Ammon's horn (tissue), 1 donor: ENCODE measurements at regions not wholly inside any gene's neighbourhood (a gene's known extent, or its start where the extent isn't known, plus 50 kb on each side); places are given as distances from the start of the nearest gene placed in this dataset.

ENCODE experiments used
- DNase-seq: peaks from one replicate; pipeline ENCODE4 v3.0.0-alpha.2; 2016; ENCODE audit warnings: low spot score

- no peak for DNase-seq
These were observed 64.5 kb downstream of the TUSC1 start for GRCh38 chr9:25613709-25614108.

DNA sequence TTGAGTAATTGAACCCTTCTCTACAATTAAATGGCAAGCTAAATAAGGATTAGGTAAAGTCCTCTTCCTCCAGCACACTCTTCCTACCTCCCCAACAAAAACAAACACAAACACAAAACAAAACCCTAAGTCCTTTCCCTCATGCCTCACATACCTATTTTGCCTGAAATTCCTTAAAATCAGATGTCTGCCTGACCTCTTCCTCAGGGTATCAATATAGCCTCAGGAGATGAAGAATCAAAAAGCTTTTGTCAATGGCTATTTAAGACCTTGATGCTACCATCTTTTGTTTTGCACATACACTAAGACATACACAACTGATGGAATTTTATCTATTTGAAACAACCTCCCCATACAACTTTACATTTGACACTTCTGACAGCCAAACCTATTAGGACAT is 75.1 kb downstream of the TUSC1 start:
- DNase-seq, result no peak

GRCh38 chr9:25602400-25603044 is 75.7 kb downstream of the TUSC1 start:
- DNase-seq, result no peak

- DNase-seq, result no peak
These were observed 77.7 kb downstream of the TUSC1 start for GRCh38 chr9:25600501-25600900.

DNA sequence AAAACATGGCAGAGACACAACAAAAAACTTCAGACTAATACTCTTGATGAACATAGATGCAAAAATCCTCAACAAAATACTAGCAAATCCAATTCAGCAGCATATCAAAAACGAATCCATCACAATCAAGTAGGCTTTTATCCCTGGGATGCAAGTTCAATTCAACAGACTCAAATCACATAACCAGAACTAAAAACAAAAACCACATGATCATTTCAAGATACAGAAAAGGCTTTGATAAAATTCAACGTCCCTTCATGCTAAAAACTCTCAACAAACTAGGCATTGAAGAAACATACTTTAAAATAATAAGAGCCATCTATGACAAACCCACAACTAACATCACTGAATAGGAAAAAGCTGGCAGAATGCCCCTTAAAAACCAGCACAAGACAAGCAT is 93.6 kb downstream of the TUSC1 start:
- DNase-seq, result no peak

DNA sequence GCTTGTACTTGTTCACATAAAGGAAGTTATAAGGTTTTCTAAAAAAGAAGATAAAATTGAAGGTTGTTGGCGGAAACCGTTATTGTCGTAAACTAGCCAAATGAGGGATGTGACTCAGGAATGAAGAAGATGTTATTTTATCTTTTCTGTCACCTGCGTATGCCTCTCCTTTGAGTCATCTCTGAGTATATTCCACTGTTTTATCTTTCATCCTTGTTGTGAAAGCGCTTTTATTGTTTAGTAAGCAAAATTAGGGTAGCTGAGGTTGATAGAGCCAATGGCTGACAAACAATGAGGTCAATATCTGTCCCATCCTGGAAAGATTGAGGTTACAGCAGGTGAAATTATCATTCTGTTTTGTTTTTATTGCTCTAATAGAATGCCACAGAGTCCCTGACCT is 105.0 kb downstream of the TUSC1 start:
- no peak for DNase-seq

GRCh38 chr9:25571491-25571890 is 106.8 kb downstream of the TUSC1 start:
- DNase-seq, result no peak

- no peak for DNase-seq
These were observed 107.4 kb downstream of the TUSC1 start for GRCh38 chr9:25570802-25571201.

DNA sequence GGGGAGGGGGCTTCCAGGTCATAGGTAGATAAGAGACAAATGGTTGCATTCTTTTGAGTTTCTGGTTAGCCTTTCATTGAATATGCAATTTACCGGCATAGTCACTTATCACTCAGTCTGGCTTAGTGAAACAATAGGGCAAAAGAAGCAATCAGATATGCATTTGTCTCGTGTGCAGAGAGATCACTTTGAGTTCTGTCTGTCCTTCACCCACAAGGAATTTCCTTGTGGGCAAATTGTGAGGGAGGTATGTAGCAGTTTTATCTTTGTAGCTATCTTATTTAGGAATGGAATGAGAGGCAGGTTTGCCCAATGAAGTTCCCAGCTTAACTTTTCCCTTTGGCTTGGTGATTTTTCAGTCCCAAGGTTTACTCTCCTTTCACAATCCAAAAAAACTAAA is 116.1 kb downstream of the TUSC1 start:
- DNase-seq, result no peak

DNA sequence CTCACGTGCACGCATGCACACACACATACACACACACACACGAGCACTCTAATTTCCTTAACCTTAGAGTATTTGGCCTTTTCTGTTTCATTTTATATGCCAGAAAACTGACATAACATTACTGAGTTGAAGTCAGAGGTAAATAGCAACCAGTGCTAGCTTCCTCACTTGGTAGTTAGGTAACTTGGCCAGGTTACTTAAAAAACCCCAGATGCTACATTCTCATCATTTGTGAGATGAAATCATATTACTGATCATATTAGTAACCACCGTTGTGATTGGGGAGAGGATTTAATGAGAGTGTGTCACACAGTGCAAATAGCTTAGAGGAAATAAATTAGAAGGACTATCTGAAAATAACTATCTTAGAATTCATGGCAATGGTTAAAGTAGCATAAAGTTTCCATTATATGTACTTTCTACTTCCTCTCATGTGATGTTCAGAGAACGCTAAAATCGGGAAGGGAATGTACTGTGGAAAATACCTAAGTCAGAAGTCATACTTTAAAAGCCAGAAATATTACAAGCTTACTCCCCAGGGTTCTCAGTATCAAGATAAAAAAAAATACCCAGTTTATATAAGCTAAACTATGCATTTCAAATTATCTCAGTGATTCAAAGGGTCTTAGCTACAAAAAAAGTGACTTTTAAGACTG is 120.5 kb downstream of the TUSC1 start:
- no peak for DNase-seq

DNA sequence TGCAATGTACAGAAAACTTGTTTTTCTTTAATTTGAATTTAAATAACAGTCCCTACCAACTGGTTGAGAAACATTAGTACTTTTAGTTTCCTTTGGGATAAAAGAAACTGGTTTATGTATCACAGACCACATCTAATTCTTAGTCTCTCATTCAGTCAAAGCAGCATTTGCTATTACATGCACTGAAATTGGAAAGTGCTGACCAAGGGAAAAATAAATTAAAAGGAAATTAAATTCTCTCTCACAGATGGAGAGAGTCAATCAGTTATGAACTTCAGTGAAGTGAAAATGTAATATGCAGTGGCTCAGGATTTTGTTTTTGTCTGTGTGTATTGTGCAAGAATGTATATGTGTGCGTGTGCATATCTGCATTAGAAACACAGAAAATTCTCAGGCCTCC is 121.7 kb downstream of the TUSC1 start:
- DNase-seq, result no peak

DNA sequence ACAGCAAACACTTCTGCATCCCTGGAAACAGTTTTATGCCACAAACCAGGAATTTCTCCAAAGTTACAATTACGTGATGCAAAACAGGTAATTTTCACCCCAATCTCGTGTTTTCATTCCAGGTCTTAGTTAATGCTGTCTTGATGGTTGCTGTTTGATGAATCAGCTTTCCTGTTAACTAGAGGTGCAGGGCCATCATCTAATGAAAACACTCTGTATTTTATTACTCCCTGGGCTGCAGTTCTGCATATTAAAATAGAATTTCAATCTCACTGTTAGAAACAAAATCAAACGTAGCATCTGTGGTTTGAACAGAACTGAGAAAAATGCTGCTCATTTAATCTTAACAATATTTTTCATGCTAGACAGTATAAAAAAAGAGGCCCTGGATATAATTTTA is 129.4 kb downstream of the TUSC1 start:
- DNase-seq, result no peak

DNA sequence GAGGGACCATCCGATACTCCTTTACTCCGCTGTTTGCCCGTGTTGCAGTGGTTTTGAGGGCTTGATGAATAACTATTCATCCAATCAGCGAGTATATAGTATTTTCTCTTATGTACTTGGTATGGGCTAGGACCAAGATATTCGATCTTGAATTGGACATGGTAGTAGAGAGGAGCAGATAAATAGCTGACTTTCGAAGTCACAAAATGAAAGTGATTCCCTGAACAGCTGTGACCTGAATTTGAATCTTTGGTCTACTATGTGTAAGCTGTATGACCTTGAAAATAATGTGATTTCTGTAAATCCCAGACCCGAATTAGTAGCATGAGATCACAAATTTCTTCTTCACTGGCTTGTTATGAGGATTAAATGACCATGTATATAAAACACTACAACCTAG is 134.4 kb downstream of the TUSC1 start:
- DNase-seq, result no peak

DNA sequence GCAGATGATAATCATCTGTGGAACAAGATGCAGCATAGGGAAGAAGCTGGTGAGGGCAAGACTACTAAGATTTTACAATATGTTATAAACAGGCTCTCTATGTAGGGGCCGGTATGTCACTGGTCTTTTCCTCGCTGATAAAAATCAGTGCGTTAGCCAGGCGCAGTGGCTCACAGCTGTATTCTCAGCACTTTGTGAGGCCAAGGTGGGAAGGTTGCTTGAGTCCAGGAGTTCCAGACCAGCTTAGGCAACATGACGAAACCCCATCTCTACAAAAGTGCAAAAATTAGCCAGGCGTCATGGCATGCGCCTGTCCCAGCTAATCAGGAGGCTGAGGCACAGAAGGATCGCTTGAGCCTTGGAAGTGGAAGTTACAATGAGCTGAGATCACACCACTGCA is 135.9 kb downstream of the TUSC1 start:
- DNase-seq, result no peak

DNA sequence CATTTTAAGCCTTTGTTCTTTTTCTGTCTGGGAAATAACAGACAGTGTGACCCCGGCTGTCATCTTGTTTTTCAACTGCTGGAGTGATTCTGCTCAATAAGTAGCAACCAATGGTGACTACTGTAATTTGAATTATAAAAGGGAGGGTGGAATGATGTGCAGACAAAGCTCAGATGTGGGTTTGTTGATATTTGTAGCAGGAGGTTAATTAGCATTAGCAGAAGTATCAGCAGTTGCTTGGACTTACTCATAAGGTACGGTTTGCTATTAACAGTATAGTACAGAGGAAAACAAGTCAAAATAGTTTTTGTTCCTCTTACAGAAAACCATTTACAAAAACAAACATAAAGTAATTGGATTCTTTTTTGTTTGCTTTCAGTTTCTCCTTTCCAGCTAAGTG is 140.4 kb downstream of the TUSC1 start:
- DNase-seq, result no peak

DNA sequence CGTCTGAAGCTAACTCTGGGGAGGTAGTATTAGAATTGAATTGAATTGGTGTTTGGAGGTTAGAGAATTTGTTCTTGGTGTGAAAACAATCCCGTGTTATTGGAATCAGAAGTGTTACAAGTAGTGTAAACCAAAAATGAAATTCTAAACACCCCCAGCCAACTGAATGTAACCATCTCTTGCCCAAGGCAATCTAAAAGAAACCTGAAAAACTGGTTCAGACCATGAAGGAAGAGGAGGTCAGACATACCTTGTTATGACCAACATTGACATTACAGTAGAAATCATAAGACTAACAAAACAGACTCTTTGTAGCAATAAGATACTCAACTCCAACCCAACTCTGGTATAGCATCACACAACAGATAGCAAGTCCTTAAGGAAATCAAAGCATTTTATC is 159.0 kb downstream of the TUSC1 start:
- no peak for DNase-seq

GRCh38 chr9:25517701-25518100 is 160.5 kb downstream of the TUSC1 start:
- no peak for DNase-seq

DNA sequence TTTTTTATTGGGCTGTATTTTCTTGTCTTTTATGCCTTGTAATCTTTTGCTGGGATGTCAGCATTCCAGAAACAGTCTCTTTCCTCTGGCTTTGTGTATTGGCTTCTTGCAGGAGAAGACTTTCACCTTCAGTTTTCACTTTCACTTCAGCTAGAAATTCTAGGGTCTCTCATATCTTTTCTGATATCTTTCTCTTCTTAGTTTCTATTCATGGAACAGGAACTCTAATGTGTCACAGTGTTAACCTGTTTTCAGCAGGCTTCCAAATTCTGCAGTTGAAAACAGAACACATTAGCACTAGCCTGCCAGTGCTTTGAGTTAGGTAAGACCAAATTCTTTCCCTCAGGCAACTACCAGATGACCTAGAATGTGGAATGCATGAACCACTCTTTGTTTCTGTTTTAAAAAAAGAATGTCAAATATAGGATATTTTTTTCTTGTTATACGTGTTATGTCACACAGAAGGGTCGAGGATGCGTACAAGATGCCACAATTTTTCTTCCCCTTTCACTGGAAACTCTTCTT is 164.7 kb downstream of the TUSC1 start:
- DNase-seq, result no peak

DNA sequence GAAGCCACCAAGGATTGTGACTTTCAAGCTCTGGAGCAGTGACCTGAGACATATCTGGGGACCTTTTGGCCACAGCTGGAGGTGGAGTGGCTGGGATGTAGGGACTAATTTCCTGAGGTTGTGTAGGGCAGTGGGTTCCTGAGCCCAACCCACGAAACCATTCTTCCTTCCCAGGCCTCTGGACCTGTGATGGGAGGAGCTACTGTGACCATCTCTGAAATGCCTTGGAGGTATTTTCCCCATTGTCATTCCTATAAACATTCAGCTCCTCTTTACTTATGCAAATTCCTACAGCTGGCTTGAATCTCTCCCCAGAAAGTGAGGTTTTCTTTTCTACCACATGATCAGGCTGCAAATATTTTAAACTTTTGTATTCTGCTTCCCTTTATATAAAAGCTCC is 172.6 kb downstream of the TUSC1 start:
- no peak for DNase-seq

GRCh38 chr9:25481372-25481771 is 196.9 kb downstream of the TUSC1 start:
- DNase-seq, result no peak

- DNase-seq, result no peak
These were observed 197.5 kb downstream of the TUSC1 start for GRCh38 chr9:25480696-25481095.

DNA sequence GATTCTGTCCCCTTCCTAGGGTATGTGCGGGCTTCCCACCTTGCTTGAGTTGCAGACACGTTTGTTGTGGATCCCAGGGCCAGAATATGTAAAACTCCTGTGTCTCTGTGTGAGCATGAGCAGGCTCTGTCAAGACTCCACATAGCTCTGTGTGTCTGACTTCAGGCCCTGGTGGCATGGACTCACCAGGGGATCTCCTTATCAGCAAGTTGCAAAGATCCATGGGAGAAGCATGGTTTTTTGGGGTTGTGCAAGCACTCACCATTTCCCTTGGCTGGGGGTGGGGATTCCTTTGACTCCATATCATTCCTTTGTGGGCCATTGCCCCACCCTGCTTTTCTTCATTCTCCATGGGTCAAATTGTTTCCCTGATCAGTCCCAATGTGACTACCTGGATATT is 205.6 kb downstream of the TUSC1 start:
- DNase-seq, result no peak

GRCh38 chr9:25472085-25472607 is 206.1 kb downstream of the TUSC1 start:
- no peak for DNase-seq

- no peak for DNase-seq
These were observed 216.8 kb downstream of the TUSC1 start for GRCh38 chr9:25461416-25461815.
